SJCRH30 (cell line): ENCODE measurements at regions not wholly inside any gene's neighbourhood (a gene's known extent, or its start where the extent isn't known, plus 50 kb on each side); places are given as distances from the start of the nearest gene placed in this dataset.
A peak's percentile ranks its signal among the peaks of the same experiment; 100 is the strongest.

Experiments used
- DNase-seq, 2 experiments: peaks; one replicate each; pipeline ENCODE4 v3.0.0-alpha.2; 2015 to 2020
- H3K27ac ChIP-seq: fragments of 250-450 bp; sonication (Bioruptor Pico); 2 replicates; pipeline ENCODE4 v1.5.1; 2020; ENCODE audit warnings: mild to moderate bottlenecking, moderate library complexity
- H3K27me3 ChIP-seq: fragments of 250-450 bp; sonication (Bioruptor Pico); 2 replicates; pipeline ENCODE4 v1.5.1; 2020; ENCODE audit warnings: mild to moderate bottlenecking, moderate library complexity
- H3K36me3 ChIP-seq: fragments of 250-450 bp; sonication (Bioruptor Pico); 2 replicates; pipeline ENCODE4 v1.5.1; 2020; ENCODE audit warnings: mild to moderate bottlenecking, moderate library complexity
- H3K4me1 ChIP-seq: fragments of 250-450 bp; sonication (Bioruptor Pico); 2 replicates; pipeline ENCODE4 v1.5.1; 2020; ENCODE audit warnings: mild to moderate bottlenecking, moderate library complexity
- H3K4me3 ChIP-seq: fragments of 250-450 bp; sonication (Bioruptor Pico); 2 replicates; pipeline ENCODE4 v1.5.1; 2020; ENCODE audit warnings: mild to moderate bottlenecking, moderate library complexity
- H3K9me3 ChIP-seq: fragments of 250-450 bp; sonication (Bioruptor Pico); replicated peaks from 2 replicates; pipeline ENCODE4 v1.5.1; 2020; ENCODE audit warnings: mild to moderate bottlenecking, moderate library complexity

- DNase-seq: peak; percentile 88 to 93
- Histone ChIP-seq H3K36me3 (no peaks in the 10 kb centered on the region), H3K9me3 (peaks cover 3% of the 10 kb centered on the region; the same call in 1 of the 2 replicates), H3K27me3 (no peaks in the 10 kb centered on the region), H3K27ac (peak overlapping the region; percentile 38), H3K4me1 (peaks cover 40% of the 10 kb centered on the region), H3K4me3 (no peak overlapping the region)
Measured at GRCh38 chr15:85973584-85974347, 105.9 kb upstream of the AGBL1 start.

- no peaks in the 10 kb centered on the region for H3K36me3 ChIP-seq
- H3K4me3 ChIP-seq: no peak overlapping the region
- peaks cover 3% of the 10 kb centered on the region; the same call in 1 of the 2 replicates for H3K9me3 ChIP-seq
- DNase-seq: no peak
- H3K27me3 ChIP-seq: no peaks in the 10 kb centered on the region
- H3K4me1 ChIP-seq: peaks cover 40% of the 10 kb centered on the region
- H3K27ac ChIP-seq: peak overlapping the region; percentile 38
Measured at GRCh38 chr15:85974348-85974705, 105.3 kb upstream of the AGBL1 start.

- Histone ChIP-seq H3K27me3 (no peaks in the 10 kb centered on the region), H3K4me3 (no peak overlapping the region), H3K4me1 (peaks cover 40% of the 10 kb centered on the region), H3K9me3 (peaks cover 3% of the 10 kb centered on the region; the same call in 1 of the 2 replicates), H3K36me3 (no peaks in the 10 kb centered on the region), H3K27ac (no peak overlapping the region; the same call in 1 of the 2 replicates)
- DNase-seq: no peak
Measured at GRCh38 chr15:85974742-85975141, 104.9 kb upstream of the AGBL1 start.

GRCh38 chr15:85976102-85976501 lies 103.6 kb upstream of the AGBL1 start:
- peaks cover 3% of the 10 kb centered on the region; the same call in 1 of the 2 replicates for H3K9me3 ChIP-seq
- no peaks in the 10 kb centered on the region for H3K27me3 ChIP-seq
- H3K27ac ChIP-seq: no peak overlapping the region
- H3K36me3 ChIP-seq: no peaks in the 10 kb centered on the region
- H3K4me1 ChIP-seq: peaks cover 40% of the 10 kb centered on the region
- DNase-seq: no peak
- no peak overlapping the region for H3K4me3 ChIP-seq

DNA sequence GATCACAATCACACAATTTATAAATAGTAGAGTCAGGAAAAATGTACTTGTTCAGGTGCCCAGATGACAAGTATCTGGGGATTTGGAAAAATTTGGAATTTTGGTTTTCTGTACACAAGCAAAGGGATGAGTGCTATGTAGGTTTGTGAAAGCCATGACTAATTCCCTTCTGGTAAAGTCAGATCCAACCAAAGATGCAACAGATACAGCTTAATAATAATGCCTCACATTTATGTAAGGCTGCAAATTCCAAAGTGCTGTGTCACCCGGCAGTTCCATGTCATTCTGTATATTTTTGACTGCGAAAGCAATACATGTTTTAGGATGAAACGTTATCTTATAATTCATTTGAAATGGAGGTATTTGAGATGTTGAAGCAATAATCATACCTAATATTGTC lies 102.7 kb upstream of the AGBL1 start:
- no peaks in the 10 kb centered on the region for H3K27me3 ChIP-seq
- peaks cover 40% of the 10 kb centered on the region for H3K4me1 ChIP-seq
- H3K27ac ChIP-seq: no peak overlapping the region
- peak; percentile 10 to 15 for DNase-seq
- no peaks in the 10 kb centered on the region for H3K36me3 ChIP-seq
- H3K4me3 ChIP-seq: no peak overlapping the region
- H3K9me3 ChIP-seq: peaks cover 3% of the 10 kb centered on the region; the same call in 1 of the 2 replicates

DNA sequence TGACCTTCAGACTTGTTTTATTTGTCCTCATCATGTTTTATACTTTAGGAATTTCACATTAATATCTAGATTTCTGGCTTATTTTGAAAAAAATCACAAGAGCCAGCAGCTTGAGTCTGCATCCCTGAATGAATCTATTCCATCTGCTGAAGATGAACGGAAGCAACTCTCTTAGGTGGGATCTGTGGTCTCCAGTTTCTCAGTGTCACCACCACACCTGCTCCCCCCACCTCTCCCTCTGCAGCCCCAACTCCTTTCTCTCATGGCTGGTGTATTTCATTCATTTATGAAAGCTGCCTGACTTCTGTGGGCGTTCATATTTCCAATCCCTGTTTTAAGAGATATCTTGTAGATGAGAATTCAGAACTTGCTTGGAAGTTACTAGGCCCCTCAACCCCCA lies 102.1 kb upstream of the AGBL1 start:
- peaks cover 3% of the 10 kb centered on the region; the same call in 1 of the 2 replicates for H3K9me3 ChIP-seq
- no peak overlapping the region for H3K27ac ChIP-seq
- H3K27me3 ChIP-seq: no peaks in the 10 kb centered on the region
- no peak overlapping the region for H3K4me3 ChIP-seq
- no peaks in the 10 kb centered on the region for H3K36me3 ChIP-seq
- H3K4me1 ChIP-seq: peaks cover 40% of the 10 kb centered on the region
- no peak for DNase-seq

DNA sequence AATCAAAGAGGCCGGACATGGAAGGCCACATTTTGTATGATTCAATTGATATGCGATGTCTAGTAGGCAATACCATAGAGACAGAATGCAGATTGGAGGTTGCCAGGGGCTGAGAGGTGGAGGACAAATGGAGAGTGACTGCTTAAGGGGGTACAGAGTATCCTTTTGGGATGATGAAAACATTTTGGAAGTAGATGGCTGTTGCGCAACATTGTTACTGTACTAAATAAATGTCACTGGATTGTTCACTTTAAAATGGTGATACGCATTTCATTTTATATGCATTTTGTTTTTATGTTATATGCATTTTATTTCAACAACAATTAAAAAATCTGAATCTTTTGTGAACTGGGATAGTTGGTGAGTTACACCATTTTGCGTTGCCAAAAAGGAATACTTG lies 99.7 kb upstream of the AGBL1 start:
- no peaks in the 10 kb centered on the region for H3K36me3 ChIP-seq
- H3K27me3 ChIP-seq: no peaks in the 10 kb centered on the region
- H3K9me3 ChIP-seq: peaks cover 3% of the 10 kb centered on the region; the same call in 1 of the 2 replicates
- DNase-seq: no peak
- H3K4me1 ChIP-seq: peaks cover 21% of the 10 kb centered on the region
- H3K27ac ChIP-seq: no peak overlapping the region
- no peak overlapping the region for H3K4me3 ChIP-seq

GRCh38 chr15:85980946-85981345 lies 98.7 kb upstream of the AGBL1 start:
- Histone ChIP-seq H3K36me3 (no peaks in the 10 kb centered on the region), H3K4me1 (peaks cover 11% of the 10 kb centered on the region), H3K27me3 (no peaks in the 10 kb centered on the region), H3K4me3 (no peak overlapping the region), H3K9me3 (peaks cover 3% of the 10 kb centered on the region; the same call in 1 of the 2 replicates), H3K27ac (no peak overlapping the region)
- DNase-seq: no peak

GRCh38 chr15:85984241-85984640 lies 95.4 kb upstream of the AGBL1 start:
- Histone ChIP-seq H3K27me3 (no peaks in the 10 kb centered on the region), H3K9me3 (no peaks in the 10 kb centered on the region), H3K36me3 (no peaks in the 10 kb centered on the region), H3K27ac (no peak overlapping the region), H3K4me3 (no peak overlapping the region), H3K4me1 (no peaks in the 10 kb centered on the region)
- no peak for DNase-seq

DNA sequence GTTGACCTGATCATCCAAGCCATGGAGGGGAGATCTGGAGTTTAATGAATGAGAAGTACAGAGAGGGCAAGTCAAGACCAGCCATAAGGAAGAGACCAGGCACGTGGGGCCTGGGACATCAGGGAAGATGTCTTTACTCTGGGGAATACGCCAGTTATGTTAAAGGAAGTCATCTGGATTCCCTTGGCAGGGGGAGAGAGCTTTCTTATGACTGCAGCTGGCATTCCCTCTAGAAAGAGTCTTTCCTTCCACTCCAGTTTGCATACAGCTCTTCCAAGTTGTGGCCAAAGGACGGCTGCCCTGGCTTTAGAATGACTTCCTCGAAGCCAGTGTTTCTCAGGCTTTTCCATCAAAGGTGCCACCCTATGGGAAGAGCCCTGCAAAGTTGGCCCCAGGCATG lies 93.6 kb upstream of the AGBL1 start:
- DNase-seq: no peak
- Histone ChIP-seq H3K27me3 (no peaks in the 10 kb centered on the region), H3K27ac (no peak overlapping the region), H3K36me3 (no peaks in the 10 kb centered on the region), H3K4me3 (no peak overlapping the region), H3K4me1 (no peaks in the 10 kb centered on the region), H3K9me3 (no peaks in the 10 kb centered on the region)

- H3K36me3 ChIP-seq: no peaks in the 10 kb centered on the region
Measured at GRCh38 chr15:85986741-85987140, 92.9 kb upstream of the AGBL1 start.

DNA sequence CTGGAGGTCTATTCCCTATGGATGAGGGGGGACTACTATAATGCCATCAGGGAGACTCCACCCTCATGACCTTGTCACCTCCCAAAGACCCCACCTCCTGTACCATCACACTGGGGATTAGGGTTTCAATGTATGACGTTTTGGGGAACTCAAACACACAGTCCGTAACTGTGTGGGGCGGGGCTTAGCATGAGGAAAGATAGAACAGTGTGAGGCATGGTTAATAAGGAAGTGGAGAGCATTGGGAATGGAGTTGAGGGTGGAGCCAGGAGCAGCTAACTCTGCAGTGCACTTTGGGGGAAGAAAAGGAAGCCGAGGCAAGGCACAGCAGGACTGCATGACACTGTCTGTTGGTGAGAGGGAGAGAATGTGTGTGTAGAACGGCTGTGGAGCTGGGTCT lies 90.9 kb upstream of the AGBL1 start:
- Histone ChIP-seq H3K36me3 (no peaks in the 10 kb centered on the region), H3K4me1 (no peaks in the 10 kb centered on the region), H3K27ac (no peak overlapping the region), H3K4me3 (no peak overlapping the region), H3K9me3 (no peaks in the 10 kb centered on the region), H3K27me3 (no peaks in the 10 kb centered on the region)
- no peak for DNase-seq

More at GRCh38 chr15:85986741-85987140, 92.9 kb upstream of the AGBL1 start:
- Histone ChIP-seq H3K4me3 (no peak overlapping the region), H3K27ac (no peak overlapping the region), H3K4me1 (no peaks in the 10 kb centered on the region), H3K9me3 (no peaks in the 10 kb centered on the region), H3K27me3 (no peaks in the 10 kb centered on the region)
- no peak for DNase-seq

GRCh38 chr15:85992224-85992623 lies 87.4 kb upstream of the AGBL1 start:
- Histone ChIP-seq H3K4me3 (no peak overlapping the region), H3K4me1 (no peaks in the 10 kb centered on the region), H3K27ac (no peak overlapping the region), H3K27me3 (no peaks in the 10 kb centered on the region), H3K36me3 (no peaks in the 10 kb centered on the region), H3K9me3 (no peaks in the 10 kb centered on the region)
- no peak for DNase-seq

GRCh38 chr15:85993116-85993515 lies 86.6 kb upstream of the AGBL1 start:
- H3K4me1 ChIP-seq: no peaks in the 10 kb centered on the region
- H3K27ac ChIP-seq: no peak overlapping the region
- no peaks in the 10 kb centered on the region for H3K9me3 ChIP-seq
- H3K36me3 ChIP-seq: no peaks in the 10 kb centered on the region
- no peaks in the 10 kb centered on the region for H3K27me3 ChIP-seq
- H3K4me3 ChIP-seq: no peak overlapping the region
- no peak for DNase-seq

DNA sequence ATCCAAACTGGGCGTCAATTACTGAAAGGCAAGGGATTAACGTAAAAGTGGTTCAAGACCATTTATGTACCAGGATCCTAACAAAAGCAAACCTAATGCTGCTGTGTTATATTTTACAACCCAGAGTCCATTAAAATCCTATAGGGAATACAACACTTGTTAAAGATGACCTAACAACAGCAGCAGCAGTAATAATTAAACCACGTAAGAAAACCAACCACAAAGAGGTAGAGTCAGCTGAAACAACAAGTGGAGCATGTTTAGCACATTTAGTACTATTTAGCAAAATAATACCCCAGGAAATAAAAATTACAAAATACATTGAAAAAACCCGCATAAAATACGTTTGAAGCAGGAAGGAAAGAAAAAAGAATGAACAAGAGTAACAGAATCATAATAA lies 82.1 kb upstream of the AGBL1 start:
- no peak for DNase-seq
- 0 out of 2 replicates have a peak, but pooled peaks cover 5% of the 10 kb centered on the region for H3K4me1 ChIP-seq
- H3K27me3 ChIP-seq: no peaks in the 10 kb centered on the region
- no peaks in the 10 kb centered on the region for H3K36me3 ChIP-seq
- H3K27ac ChIP-seq: no peak overlapping the region
- no peak overlapping the region for H3K4me3 ChIP-seq
- no peaks in the 10 kb centered on the region for H3K9me3 ChIP-seq

DNA sequence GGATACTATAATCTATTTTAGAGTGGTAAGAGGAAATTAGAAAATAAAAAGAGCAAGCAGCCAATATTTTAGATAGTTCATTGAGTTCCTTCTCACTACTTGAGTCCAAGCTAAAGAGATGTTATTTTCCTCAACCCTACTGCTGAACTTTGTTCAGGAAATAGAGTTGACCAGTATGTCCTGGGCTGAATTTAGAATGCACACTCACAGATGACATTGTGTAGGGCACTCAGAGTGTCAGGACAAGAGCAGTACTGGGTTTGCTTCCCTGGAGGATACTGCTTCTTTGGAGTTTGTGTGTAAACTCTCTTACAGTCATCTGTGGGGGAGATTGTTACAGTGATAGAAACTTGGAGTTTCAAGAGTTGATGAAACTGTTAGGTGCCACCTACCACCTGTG lies 80.0 kb upstream of the AGBL1 start:
- Histone ChIP-seq H3K27me3 (no peaks in the 10 kb centered on the region), H3K4me3 (no peak overlapping the region), H3K27ac (no peak overlapping the region), H3K9me3 (no peaks in the 10 kb centered on the region), H3K4me1 (0 out of 2 replicates have a peak, but pooled peaks cover 5% of the 10 kb centered on the region), H3K36me3 (no peaks in the 10 kb centered on the region)
- no peak for DNase-seq
